ENCODE measurements at regions not wholly inside any gene's neighbourhood (a gene's known extent, or its start where the extent isn't known, plus 50 kb on each side); places are given as distances from the start of the nearest gene placed in this dataset.
A peak's percentile ranks its signal among the peaks of the same experiment; 100 is the strongest.

- H3K27ac ChIP-seq (ENCODE audit: extremely low read depth, low read depth, low read length), result no peak overlapping the region
- no peaks in the 10 kb centered on the region for H3K4me1 ChIP-seq (replicated peaks in 1 of 2; ENCODE audit: control insufficient read depth in 2 of 2, insufficient read depth in 2 of 2, low read length in 2 of 2)
- ChIA-PET CTCF (ENCODE audit: low intra/inter-chr PET ratio) (no interaction called here), POLR2A (no interaction called here)
- no peak overlapping the region for H3K4me2 ChIP-seq (ENCODE audit: insufficient read depth, low read length)
- no peak overlapping the region for H3K4me3 ChIP-seq
- no peaks in the 10 kb centered on the region for H3K36me3 ChIP-seq (ENCODE audit: control insufficient read depth, insufficient read depth, low read length)
- H3K9ac ChIP-seq (ENCODE audit: insufficient read depth in 1 of 2, low read depth in 2 of 2, low read length in 2 of 2), result no peak overlapping the region
- WGBS (ENCODE audit: insufficient coverage, low coverage, missing lambda C conversion rate), result 0% methylated on average over 1 of the region's 1 CpG
- no peaks in the 10 kb centered on the region; the same call in 1 of the 2 replicates for H3K9me3 ChIP-seq (replicated peaks; ENCODE audit: control insufficient read depth, insufficient read depth, low read depth, low read length)
- TF ChIP-seq MEF2D (tag; conservative IDR thresholded peaks at IDR 0.05; ENCODE audit: low read depth) (no peak), CHD2 (IDR thresholded peaks at IDR 0.05; ENCODE audit: low read depth, low read length) (no peak), TFE3 (CRISPR knock-in tag; IDR thresholded peaks at IDR 0.05) (no peak), ZNF23 (CRISPR knock-in tag; IDR thresholded peaks at IDR 0.05) (0 out of 2 replicates have a peak, but pooled peaks have one; percentile 19), ZFP30 (CRISPR knock-in tag; IDR thresholded peaks at IDR 0.05; ENCODE audit: borderline replicate concordance) (0 out of 2 replicates have a peak, but pooled peaks have one; percentile 67), CEBPB (tag; IDR thresholded peaks at IDR 0.05) (peak; percentile 86), CEBPG (CRISPR knock-in tag; IDR thresholded peaks at IDR 0.05) (no peak), CEBPG (tag; conservative IDR thresholded peaks at IDR 0.05 in 1 of 2, IDR thresholded peaks at IDR 0.05 in 1 of 2) (peak in 1 of 2 experiments; percentile 69; a peak in 2 of 4 replicates), STAT5A (IDR thresholded peaks at IDR 0.05; ENCODE audit: borderline replicate concordance, low read length) (0 out of 2 replicates have a peak, but pooled peaks have one; percentile 4), ZKSCAN3 (CRISPR knock-in tag; IDR thresholded peaks at IDR 0.05) (0 out of 2 replicates have a peak, but pooled peaks have one; percentile 6)
- H2AFZ ChIP-seq (ENCODE audit: low read depth, low read length), result no peak overlapping the region
- no TSS peak for BruUV-seq (replicated peaks)
- intact Hi-C loops (cut with micrococcal nuclease) (no loop called here), in situ Hi-C loops (cut with MboI) (no loop called here)
- ATAC-seq (no peak), FAIRE-seq (no peak), DNase-seq (ENCODE audit: extremely low read depth in 1 of 4, low spot score in 3 of 4) (no peak)
- no peaks in the 10 kb centered on the region for H3K27me3 ChIP-seq (ENCODE audit: control insufficient read depth in 2 of 2, insufficient read depth in 2 of 2, low read length in 2 of 2)
- no peaks in the 10 kb centered on the region for H4K20me1 ChIP-seq (replicated peaks; ENCODE audit: control insufficient read depth, insufficient read depth, low read length)
- H3K9me1 ChIP-seq (ENCODE audit: control insufficient read depth, insufficient read depth, low read length), result no peaks in the 10 kb centered on the region
- no peaks in the 10 kb centered on the region for H3K79me2 ChIP-seq (ENCODE audit: control insufficient read depth, insufficient read depth, low read length)
These were observed 1277.1 kb upstream of the MIR17HG start for GRCh38 chr13:90070362-90070761.

Measured in K562 (cell line).